NCI-H69 (cell line): ENCODE measurements at regions not wholly inside any gene's neighbourhood (a gene's known extent, or its start where the extent isn't known, plus 50 kb on each side); places are given as distances from the start of the nearest gene placed in this dataset.
A peak's percentile ranks its signal among the peaks of the same experiment; 100 is the strongest.
"Not testable (repeated sequence)": the region's sequence is repeated elsewhere in the genome, so short reads cannot be mapped to it uniquely, and the experiment has no call there.

ENCODE experiments used
- DNase-seq: peaks from one replicate; lab custom pipeline; 2025; lab: John Stamatoyannopoulos, UW

GRCh38 chr4:138622362-138622761 is 380.2 kb upstream of the SLC7A11 start:
- not testable (repeated sequence) for DNase-seq

- DNase-seq, result no peak
These were observed 374.6 kb upstream of the SLC7A11 start for GRCh38 chr4:138616775-138617174.

GRCh38 chr4:138614398-138615142 is 372.4 kb upstream of the SLC7A11 start:
- no peak for DNase-seq

GRCh38 chr4:138612428-138612827 is 370.3 kb upstream of the SLC7A11 start:
- DNase-seq, result no peak

- peak; percentile 80 for DNase-seq
These were observed 369.6 kb upstream of the SLC7A11 start for GRCh38 chr4:138611721-138612120.

- DNase-seq, result no peak
These were observed 368.9 kb upstream of the SLC7A11 start for GRCh38 chr4:138611017-138611416.

- DNase-seq, result no peak
These were observed 367.8 kb upstream of the SLC7A11 start for GRCh38 chr4:138609943-138610350.

- DNase-seq, result no peak
These were observed 362.4 kb upstream of the SLC7A11 start for GRCh38 chr4:138604556-138604955.

GRCh38 chr4:138602664-138603063 is 360.5 kb upstream of the SLC7A11 start:
- no peak for DNase-seq

GRCh38 chr4:138599965-138600364 is 357.8 kb upstream of the SLC7A11 start:
- DNase-seq, result no peak

- no peak for DNase-seq
These were observed 356.1 kb upstream of the SLC7A11 start for GRCh38 chr4:138598226-138598625.

- no peak for DNase-seq
These were observed 354.7 kb upstream of the SLC7A11 start for GRCh38 chr4:138596896-138597295.

GRCh38 chr4:138595731-138596460 is 353.7 kb upstream of the SLC7A11 start:
- no peak for DNase-seq

- DNase-seq, result no peak
These were observed 353.0 kb upstream of the SLC7A11 start for GRCh38 chr4:138595171-138595570.

GRCh38 chr4:138592796-138593195 is 350.6 kb upstream of the SLC7A11 start:
- DNase-seq, result peak; percentile 19

- no peak for DNase-seq
These were observed 349.7 kb upstream of the SLC7A11 start for GRCh38 chr4:138591808-138592207.

GRCh38 chr4:138588501-138588900 is 346.4 kb upstream of the SLC7A11 start:
- DNase-seq, result no peak

- no peak for DNase-seq
These were observed 337.0 kb upstream of the SLC7A11 start for GRCh38 chr4:138579146-138579545.

GRCh38 chr4:138577826-138578225 is 335.7 kb upstream of the SLC7A11 start:
- peak; percentile 8 for DNase-seq

GRCh38 chr4:138577145-138577544 is 335.0 kb upstream of the SLC7A11 start:
- no peak for DNase-seq

- peak; percentile 65 for DNase-seq
These were observed 334.5 kb upstream of the SLC7A11 start for GRCh38 chr4:138576684-138577083.

GRCh38 chr4:138573246-138573645 is 331.1 kb upstream of the SLC7A11 start:
- DNase-seq, result no peak

GRCh38 chr4:138572007-138572406 is 329.9 kb upstream of the SLC7A11 start:
- no peak for DNase-seq
